ENCODE measurements at regions not wholly inside any gene's neighbourhood (a gene's known extent, or its start where the extent isn't known, plus 50 kb on each side); places are given as distances from the start of the nearest gene placed in this dataset.

GRCh38 chr22:49554296-49554625 is 273.4 kb downstream of the BRD1 start:
- TF ChIP-seq GABPA (IDR thresholded peaks at IDR 0.05; ENCODE audit: low read depth) (no peak), SPI1 (IDR thresholded peaks at IDR 0.05; ENCODE audit: borderline replicate concordance, low read depth) (no peak), POLR2AphosphoS5 (IDR thresholded peaks at IDR 0.05; ENCODE audit: low read depth) (no peak), REST (IDR thresholded peaks at IDR 0.05; ENCODE audit: insufficient replicate concordance, low read depth) (no peak), CTCF (IDR thresholded peaks at IDR 0.05; ENCODE audit: insufficient read depth, low read length) (no peak)
- H3K27me3 ChIP-seq (ENCODE audit: insufficient read depth, poor library complexity, severe bottlenecking), result no peaks in the 10 kb centered on the region

DNA sequence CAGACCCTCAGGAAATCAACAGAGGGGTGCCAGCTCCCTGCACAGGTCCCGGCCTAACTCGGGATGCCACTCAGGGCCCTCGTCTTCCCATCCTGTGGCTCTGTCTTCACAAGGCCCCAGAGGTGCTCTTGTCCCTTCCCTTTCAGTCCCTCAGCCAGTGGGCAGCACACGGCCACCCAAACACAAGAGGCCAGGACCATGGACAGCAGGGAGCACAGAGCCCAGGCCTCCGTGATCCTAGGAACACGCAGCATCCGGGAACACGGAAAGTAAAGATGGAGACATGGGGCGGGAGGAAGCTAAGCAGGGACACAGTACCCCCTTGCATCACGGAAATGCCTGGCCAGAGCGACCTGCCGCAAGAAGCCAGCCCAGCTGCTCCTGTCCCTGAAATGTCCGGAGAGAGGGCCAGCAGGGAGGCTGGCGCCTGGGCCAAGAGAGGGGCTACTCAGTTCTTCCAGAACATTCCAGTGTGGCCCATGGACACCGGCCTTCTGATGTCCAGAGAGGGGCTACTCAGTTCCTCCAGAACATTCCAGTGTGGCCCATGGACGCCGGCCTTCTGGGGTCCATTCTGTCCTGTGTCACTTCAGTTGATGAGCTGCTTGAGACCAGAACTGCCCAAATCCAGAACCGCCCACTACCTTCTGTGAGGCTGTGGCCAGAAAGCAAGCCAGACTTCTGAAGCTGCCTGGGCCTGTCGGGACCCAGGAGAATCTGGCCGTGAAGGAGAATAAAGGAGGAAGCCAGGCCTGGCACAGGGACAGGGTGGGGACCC is 274.0 kb downstream of the BRD1 start:
- Histone ChIP-seq H3K4me3 (replicated peaks; ENCODE audit: insufficient read depth, low read length) (no peak overlapping the region), H3K27ac (replicated peaks) (no peak overlapping the region), H3K27me3 (ENCODE audit: insufficient read depth, poor library complexity, severe bottlenecking) (no peaks in the 10 kb centered on the region)
- TF ChIP-seq GABPA (IDR thresholded peaks at IDR 0.05; ENCODE audit: low read depth) (no peak), POLR2AphosphoS5 (IDR thresholded peaks at IDR 0.05; ENCODE audit: low read depth) (no peak), REST (IDR thresholded peaks at IDR 0.05; ENCODE audit: insufficient replicate concordance, low read depth) (peak; percentile 89), SPI1 (IDR thresholded peaks at IDR 0.05; ENCODE audit: borderline replicate concordance, low read depth) (no peak)
- DNase-seq (ENCODE audit: low read depth in 1 of 2, low spot score in 1 of 2), result no peak

More at GRCh38 chr22:49554296-49554625, 273.4 kb downstream of the BRD1 start:
- Histone ChIP-seq H3K27ac (replicated peaks) (no peak overlapping the region), H3K4me3 (replicated peaks; ENCODE audit: insufficient read depth, low read length) (no peak overlapping the region)
- no peak for DNase-seq (ENCODE audit: low read depth in 1 of 2, low spot score in 1 of 2)

DNA sequence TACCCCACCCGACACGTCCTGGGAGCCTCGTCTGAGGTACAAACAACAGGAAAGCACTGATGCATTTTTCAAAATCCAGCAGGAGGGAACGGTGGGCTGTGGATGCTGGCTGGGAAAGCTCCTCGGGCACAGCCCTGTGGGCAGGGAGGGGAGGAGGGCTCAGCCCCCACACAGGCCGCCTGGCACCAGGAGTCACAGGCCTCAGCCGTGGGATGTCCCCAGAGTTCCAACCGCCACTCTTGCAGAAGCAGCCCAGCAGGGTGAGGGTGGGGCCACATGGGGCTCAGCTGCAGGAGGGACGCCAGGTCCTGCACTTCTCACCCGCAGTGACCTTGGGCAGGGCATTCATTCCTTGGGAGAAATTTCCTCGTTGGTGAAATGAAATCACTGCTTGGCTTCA is 274.6 kb downstream of the BRD1 start:
- TF ChIP-seq REST (IDR thresholded peaks at IDR 0.05; ENCODE audit: insufficient replicate concordance, low read depth), result no peak
- TF ChIP-seq GABPA (IDR thresholded peaks at IDR 0.05; ENCODE audit: low read depth), result no peak
- H3K27me3 ChIP-seq (ENCODE audit: insufficient read depth, poor library complexity, severe bottlenecking), result no peaks in the 10 kb centered on the region
- DNase-seq (ENCODE audit: low read depth in 1 of 2, low spot score in 1 of 2), result no peak
- H3K27ac ChIP-seq (replicated peaks), result no peak overlapping the region
- no peak overlapping the region for H3K4me3 ChIP-seq (replicated peaks; ENCODE audit: insufficient read depth, low read length)

DNA sequence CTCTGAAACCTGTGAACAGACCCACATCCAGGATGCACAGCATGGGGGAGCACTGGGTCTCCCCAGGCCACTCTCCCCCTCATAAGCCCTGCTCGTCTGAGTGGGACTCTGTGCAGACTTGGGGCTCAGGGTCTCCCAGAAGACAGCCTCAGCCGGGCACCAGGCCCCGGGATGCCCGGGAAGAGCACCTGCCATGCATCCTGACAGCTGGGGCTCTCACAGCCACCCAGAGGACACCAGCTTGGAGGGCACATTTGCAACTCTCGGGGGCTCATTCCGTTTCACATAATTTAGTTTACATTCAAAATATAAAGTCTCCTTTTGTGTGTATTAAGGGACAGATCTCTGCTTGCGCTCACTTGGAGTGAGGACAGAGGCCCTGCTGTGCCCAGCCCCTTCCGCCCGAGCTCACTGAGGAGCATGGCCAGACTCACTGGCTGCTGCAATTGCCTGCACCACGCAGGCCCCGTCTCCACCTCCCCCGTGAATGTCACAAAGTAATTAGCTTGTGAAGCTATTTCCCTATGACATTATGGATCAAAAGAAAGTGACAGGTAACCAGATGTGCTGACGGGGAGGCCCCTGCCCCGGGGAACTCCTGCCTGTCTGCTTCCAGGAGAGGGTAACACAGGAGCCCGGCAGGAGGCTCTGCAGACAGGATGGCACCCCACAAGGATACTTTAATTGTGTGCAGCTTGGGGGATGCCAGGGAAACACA is 275.6 kb downstream of the BRD1 start:
- DNase-seq (ENCODE audit: low read depth in 1 of 2, low spot score in 1 of 2), result no peak
- no peaks in the 10 kb centered on the region for H3K27me3 ChIP-seq (ENCODE audit: insufficient read depth, poor library complexity, severe bottlenecking)
- H3K4me3 ChIP-seq (replicated peaks; ENCODE audit: insufficient read depth, low read length), result no peak overlapping the region
- TF ChIP-seq REST (IDR thresholded peaks at IDR 0.05; ENCODE audit: insufficient replicate concordance, low read depth) (no peak), GABPA (IDR thresholded peaks at IDR 0.05; ENCODE audit: low read depth) (no peak), SPI1 (IDR thresholded peaks at IDR 0.05; ENCODE audit: borderline replicate concordance, low read depth) (no peak), CTCF (IDR thresholded peaks at IDR 0.05; ENCODE audit: insufficient read depth, low read length) (no peak), POLR2AphosphoS5 (IDR thresholded peaks at IDR 0.05; ENCODE audit: low read depth) (no peak)
- no peak overlapping the region for H3K27ac ChIP-seq (replicated peaks)

Measured in HL-60 (cell line).